ENCODE measurements at regions not wholly inside any gene's neighbourhood (a gene's known extent, or its start where the extent isn't known, plus 50 kb on each side); places are given as distances from the start of the nearest gene placed in this dataset.

GRCh38 chr14:55898938-55899337, 219.3 kb upstream of the PELI2 start:
- H3K9ac ChIP-seq (ENCODE audit: low read length), result no peak overlapping the region
- no peaks in the 10 kb centered on the region for H3F3A ChIP-seq (ENCODE audit: insufficient read depth)
- no peaks in the 10 kb centered on the region for H4K20me1 ChIP-seq (ENCODE audit: low read depth, low read length)
- H3K9me3 ChIP-seq (ENCODE audit: insufficient read depth, low read length), result no peaks in the 10 kb centered on the region
- no peaks in the 10 kb centered on the region for H3K79me2 ChIP-seq (ENCODE audit: insufficient read depth, low read length)
- no peaks in the 10 kb centered on the region for H3K27me3 ChIP-seq (ENCODE audit: low read length)
- H2AFZ ChIP-seq (ENCODE audit: low read depth, low read length, severe bottlenecking), result no peak overlapping the region
- H3K4me2 ChIP-seq (ENCODE audit: low read depth, low read length, poor library complexity, severe bottlenecking), result no peak overlapping the region
- H3K36me3 ChIP-seq (ENCODE audit: low read length), result no peaks in the 10 kb centered on the region
- TF ChIP-seq EZH2phosphoT487 (conservative IDR thresholded peaks at IDR 0.05; ENCODE audit: low read length), result no peak
- no peak for TF ChIP-seq CTCF (IDR thresholded peaks at IDR 0.05; ENCODE audit: insufficient read depth, low read length, poor library complexity, severe bottlenecking)
- H3K4me3 ChIP-seq (ENCODE audit: insufficient read depth, low read length, poor library complexity, severe bottlenecking), result no peak overlapping the region
- no peak overlapping the region for H3K27ac ChIP-seq (ENCODE audit: low read depth, low read length)
- no peaks in the 10 kb centered on the region for H3K9me2 ChIP-seq (replicated peaks; ENCODE audit: insufficient read depth, low read length)

- H4K20me1 ChIP-seq (ENCODE audit: low read depth, low read length), result no peaks in the 10 kb centered on the region
- no peak overlapping the region for H2AFZ ChIP-seq (ENCODE audit: low read depth, low read length, severe bottlenecking)
- no peaks in the 10 kb centered on the region for H3K36me3 ChIP-seq (ENCODE audit: low read length)
- TF ChIP-seq CTCF (IDR thresholded peaks at IDR 0.05; ENCODE audit: insufficient read depth, low read length, poor library complexity, severe bottlenecking) (no peak), EZH2phosphoT487 (conservative IDR thresholded peaks at IDR 0.05; ENCODE audit: low read length) (no peak)
- no peak overlapping the region for H3K9ac ChIP-seq (ENCODE audit: low read length)
- H3K9me3 ChIP-seq (ENCODE audit: insufficient read depth, low read length), result no peaks in the 10 kb centered on the region
- no peaks in the 10 kb centered on the region for H3K27me3 ChIP-seq (ENCODE audit: low read length)
- H3K79me2 ChIP-seq (ENCODE audit: insufficient read depth, low read length), result no peaks in the 10 kb centered on the region
- H3K4me2 ChIP-seq (ENCODE audit: low read depth, low read length, poor library complexity, severe bottlenecking), result no peak overlapping the region
- H3F3A ChIP-seq (ENCODE audit: insufficient read depth), result no peaks in the 10 kb centered on the region
- no peak overlapping the region for H3K27ac ChIP-seq (ENCODE audit: low read depth, low read length)
- H3K9me2 ChIP-seq (replicated peaks; ENCODE audit: insufficient read depth, low read length), result no peaks in the 10 kb centered on the region
- no peak overlapping the region for H3K4me3 ChIP-seq (ENCODE audit: insufficient read depth, low read length, poor library complexity, severe bottlenecking)
Measured at GRCh38 chr14:55899531-55899930, 218.7 kb upstream of the PELI2 start.

- Histone ChIP-seq H3K4me2 (ENCODE audit: low read depth, low read length, poor library complexity, severe bottlenecking) (no peak overlapping the region), H3K4me3 (ENCODE audit: insufficient read depth, low read length, poor library complexity, severe bottlenecking) (no peak overlapping the region), H3K36me3 (ENCODE audit: low read length) (no peaks in the 10 kb centered on the region), H3K27ac (ENCODE audit: low read depth, low read length) (no peak overlapping the region), H3K9me2 (replicated peaks; ENCODE audit: insufficient read depth, low read length) (no peaks in the 10 kb centered on the region), H3K27me3 (ENCODE audit: low read length) (no peaks in the 10 kb centered on the region), H4K20me1 (ENCODE audit: low read depth, low read length) (no peaks in the 10 kb centered on the region), H2AFZ (ENCODE audit: low read depth, low read length, severe bottlenecking) (no peak overlapping the region), H3K9ac (ENCODE audit: low read length) (no peak overlapping the region), H3K79me2 (ENCODE audit: insufficient read depth, low read length) (no peaks in the 10 kb centered on the region), H3F3A (ENCODE audit: insufficient read depth) (no peaks in the 10 kb centered on the region), H3K9me3 (ENCODE audit: insufficient read depth, low read length) (no peaks in the 10 kb centered on the region)
- TF ChIP-seq EZH2phosphoT487 (conservative IDR thresholded peaks at IDR 0.05; ENCODE audit: low read length) (no peak), CTCF (IDR thresholded peaks at IDR 0.05; ENCODE audit: insufficient read depth, low read length, poor library complexity, severe bottlenecking) (no peak)
Measured at GRCh38 chr14:55900749-55901148, 217.5 kb upstream of the PELI2 start.

GRCh38 chr14:55901291-55901690, 216.9 kb upstream of the PELI2 start:
- Histone ChIP-seq H3K9me2 (replicated peaks; ENCODE audit: insufficient read depth, low read length) (no peaks in the 10 kb centered on the region), H3F3A (ENCODE audit: insufficient read depth) (no peaks in the 10 kb centered on the region)
- no peak for TF ChIP-seq CTCF (IDR thresholded peaks at IDR 0.05; ENCODE audit: insufficient read depth, low read length, poor library complexity, severe bottlenecking)
- no peak for TF ChIP-seq EZH2phosphoT487 (conservative IDR thresholded peaks at IDR 0.05; ENCODE audit: low read length)

More at GRCh38 chr14:55901291-55901690, 216.9 kb upstream of the PELI2 start:
- H3K9me3 ChIP-seq (ENCODE audit: insufficient read depth, low read length), result no peaks in the 10 kb centered on the region
- no peak overlapping the region for H3K27ac ChIP-seq (ENCODE audit: low read depth, low read length)
- no peak overlapping the region for H2AFZ ChIP-seq (ENCODE audit: low read depth, low read length, severe bottlenecking)
- no peaks in the 10 kb centered on the region for H3K36me3 ChIP-seq (ENCODE audit: low read length)
- H3K4me3 ChIP-seq (ENCODE audit: insufficient read depth, low read length, poor library complexity, severe bottlenecking), result no peak overlapping the region
- H3K9ac ChIP-seq (ENCODE audit: low read length), result no peak overlapping the region
- no peaks in the 10 kb centered on the region for H3K27me3 ChIP-seq (ENCODE audit: low read length)
- no peaks in the 10 kb centered on the region for H3K79me2 ChIP-seq (ENCODE audit: insufficient read depth, low read length)
- no peak overlapping the region for H3K4me2 ChIP-seq (ENCODE audit: low read depth, low read length, poor library complexity, severe bottlenecking)
- H4K20me1 ChIP-seq (ENCODE audit: low read depth, low read length), result no peaks in the 10 kb centered on the region
